ENCODE measurements at regions not wholly inside any gene's neighbourhood (a gene's known extent, or its start where the extent isn't known, plus 50 kb on each side); places are given as distances from the start of the nearest gene placed in this dataset.

DNA sequence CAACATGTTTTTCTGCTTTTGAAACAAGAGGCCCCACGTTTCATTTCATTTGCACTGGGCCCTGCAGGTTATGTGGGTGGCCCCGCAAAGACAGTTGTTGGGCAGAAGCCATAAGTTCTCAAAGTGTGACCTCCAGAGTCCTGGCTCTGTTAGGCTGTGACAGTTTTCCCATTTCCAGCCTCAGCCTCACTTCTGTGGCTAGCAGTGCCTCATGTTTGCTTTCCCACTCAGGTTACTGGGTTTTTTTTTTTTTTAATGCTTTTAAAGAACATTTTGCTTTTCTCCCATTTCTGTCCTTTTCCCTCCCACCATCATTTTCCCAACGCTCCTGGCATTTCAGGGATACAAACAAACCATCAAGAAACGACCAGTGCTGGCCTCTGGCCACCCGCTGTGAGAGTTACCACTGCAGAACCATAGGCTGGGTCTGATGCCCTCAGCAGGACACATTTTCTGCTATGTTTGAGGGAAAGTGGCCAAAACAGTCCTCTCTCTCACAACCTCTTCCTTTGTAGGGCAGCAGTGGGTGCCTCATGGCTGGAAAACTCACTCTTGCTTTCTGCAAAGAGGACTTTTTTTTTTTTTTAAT is 159.0 kb upstream of the MPHOSPH6 start:
- H3K4me1 Mint-ChIP-seq (ENCODE audit: low read depth), result no peaks in the 10 kb centered on the region
- H3K27ac Mint-ChIP-seq, result no peak overlapping the region
- DNase-seq (no peak), ATAC-seq (ENCODE audit: poor library complexity) (no peak)
- no peaks in the 10 kb centered on the region for H3K36me3 Mint-ChIP-seq (ENCODE audit: low read depth)
- H3K4me3 ChIP-seq (ENCODE audit: low read length), result no peak overlapping the region
- no peak overlapping the region for H3K27ac ChIP-seq (ENCODE audit: low read depth in 1 of 2, low read length in 2 of 2)
- no peaks in the 10 kb centered on the region for H3K4me1 ChIP-seq (ENCODE audit: insufficient read depth, low read length)
- H3K36me3 ChIP-seq (ENCODE audit: insufficient read depth, low read length), result no peaks in the 10 kb centered on the region
- H3K27me3 Mint-ChIP-seq, result peaks cover 25% of the 10 kb centered on the region
- no peaks in the 10 kb centered on the region for H3K27me3 ChIP-seq (ENCODE audit: control insufficient read depth in 1 of 2, insufficient read depth in 2 of 2, low read length in 2 of 2)
- POLR2A ChIA-PET, result no interaction called here
- peaks cover 0 to 10% of the 10 kb centered on the region in 2 experiments for H3K9me3 ChIP-seq (ENCODE audit: control insufficient read depth in 1 of 2, insufficient read depth in 1 of 2, low read length in 2 of 2)
- H3K9me3 Mint-ChIP-seq, result peaks cover 3% of the 10 kb centered on the region
- TF ChIP-seq, protein P1, sequence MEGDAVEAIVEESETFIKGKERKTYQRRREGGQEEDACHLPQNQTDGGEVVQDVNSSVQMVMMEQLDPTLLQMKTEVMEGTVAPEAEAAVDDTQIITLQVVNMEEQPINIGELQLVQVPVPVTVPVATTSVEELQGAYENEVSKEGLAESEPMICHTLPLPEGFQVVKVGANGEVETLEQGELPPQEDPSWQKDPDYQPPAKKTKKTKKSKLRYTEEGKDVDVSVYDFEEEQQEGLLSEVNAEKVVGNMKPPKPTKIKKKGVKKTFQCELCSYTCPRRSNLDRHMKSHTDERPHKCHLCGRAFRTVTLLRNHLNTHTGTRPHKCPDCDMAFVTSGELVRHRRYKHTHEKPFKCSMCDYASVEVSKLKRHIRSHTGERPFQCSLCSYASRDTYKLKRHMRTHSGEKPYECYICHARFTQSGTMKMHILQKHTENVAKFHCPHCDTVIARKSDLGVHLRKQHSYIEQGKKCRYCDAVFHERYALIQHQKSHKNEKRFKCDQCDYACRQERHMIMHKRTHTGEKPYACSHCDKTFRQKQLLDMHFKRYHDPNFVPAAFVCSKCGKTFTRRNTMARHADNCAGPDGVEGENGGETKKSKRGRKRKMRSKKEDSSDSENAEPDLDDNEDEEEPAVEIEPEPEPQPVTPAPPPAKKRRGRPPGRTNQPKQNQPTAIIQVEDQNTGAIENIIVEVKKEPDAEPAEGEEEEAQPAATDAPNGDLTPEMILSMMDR (IDR thresholded peaks at IDR 0.05), result no peak
- CTCF ChIA-PET, result no interaction called here
- H3K4me3 Mint-ChIP-seq, result no peak overlapping the region
- intact Hi-C loops (cut with DNase I, micrococcal nuclease), result no loop called here

DNA sequence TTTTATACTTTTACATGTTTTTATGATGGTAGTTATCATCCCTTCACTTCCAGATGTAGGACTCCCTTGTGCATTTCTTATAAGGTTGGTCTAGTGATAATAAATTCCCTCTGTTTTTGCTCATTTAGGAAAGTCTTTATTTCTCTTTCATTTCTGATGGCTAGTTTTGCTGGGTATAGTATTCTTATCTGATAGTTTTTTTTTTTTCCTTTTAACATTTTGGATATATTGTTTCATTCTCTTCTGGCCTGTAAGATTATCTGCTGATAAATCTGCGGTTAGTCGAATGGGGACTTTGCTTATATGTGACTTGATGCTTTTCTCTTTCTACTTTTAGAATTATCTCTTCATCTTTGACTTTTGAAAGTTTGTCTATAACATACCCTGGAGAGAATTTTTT is 153.1 kb upstream of the MPHOSPH6 start:
- Histone ChIP-seq H3K9me3 (ENCODE audit: control insufficient read depth in 1 of 2, insufficient read depth in 1 of 2, low read length in 2 of 2) (peaks cover 0 to 20% of the 10 kb centered on the region in 2 experiments), H3K4me1 (ENCODE audit: insufficient read depth, low read length) (no peaks in the 10 kb centered on the region), H3K36me3 (ENCODE audit: insufficient read depth, low read length) (no peaks in the 10 kb centered on the region), H3K27me3 (ENCODE audit: control insufficient read depth in 1 of 2, insufficient read depth in 2 of 2, low read length in 2 of 2) (no peaks in the 10 kb centered on the region), H3K4me3 (ENCODE audit: low read length) (no peak overlapping the region), H3K27ac (ENCODE audit: low read depth in 1 of 2, low read length in 2 of 2) (no peak overlapping the region)
- peaks cover 6% of the 10 kb centered on the region for H3K9me3 Mint-ChIP-seq
- peaks cover 20% of the 10 kb centered on the region for H3K27me3 Mint-ChIP-seq
- no peak for ATAC-seq (ENCODE audit: poor library complexity)
- TF ChIP-seq, protein P1 (IDR thresholded peaks at IDR 0.05), result no peak
- no peaks in the 10 kb centered on the region for H3K36me3 Mint-ChIP-seq (ENCODE audit: low read depth)
- ChIA-PET CTCF (no interaction called here), POLR2A (no interaction called here)
- no peaks in the 10 kb centered on the region for H3K4me1 Mint-ChIP-seq (ENCODE audit: low read depth)
- no peak overlapping the region for H3K27ac Mint-ChIP-seq
- H3K4me3 Mint-ChIP-seq, result no peak overlapping the region
- intact Hi-C loops (cut with DNase I, micrococcal nuclease), result no loop called here
- no peak for DNase-seq

DNA sequence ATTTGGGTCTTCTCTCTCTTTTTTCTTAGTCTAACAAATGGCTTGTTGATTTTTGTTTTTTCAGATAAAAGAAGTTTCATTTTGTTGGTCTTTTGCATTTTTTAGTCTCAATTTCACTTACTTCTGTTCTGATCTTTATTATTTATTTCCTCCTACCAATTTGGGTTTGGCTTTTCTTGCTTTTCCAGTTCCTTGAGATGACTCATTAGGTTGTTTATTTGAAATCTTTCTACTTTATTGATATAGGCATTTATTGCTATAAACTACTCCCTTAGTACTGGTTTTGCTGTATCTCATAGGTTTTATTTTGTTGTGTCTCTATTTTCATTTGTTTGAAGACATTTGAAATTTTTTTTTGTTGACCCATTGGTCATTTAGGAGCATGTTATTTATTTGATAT is 152.2 kb upstream of the MPHOSPH6 start:
- Mint-ChIP-seq H3K4me3 (no peak overlapping the region), H3K36me3 (ENCODE audit: low read depth) (no peaks in the 10 kb centered on the region), H3K27me3 (peaks cover 15% of the 10 kb centered on the region), H3K9me3 (peaks cover 6% of the 10 kb centered on the region), H3K4me1 (ENCODE audit: low read depth) (no peaks in the 10 kb centered on the region), H3K27ac (no peak overlapping the region)
- Histone ChIP-seq H3K9me3 (ENCODE audit: control insufficient read depth in 1 of 2, insufficient read depth in 1 of 2, low read length in 2 of 2) (peaks cover 0 to 20% of the 10 kb centered on the region in 2 experiments), H3K27me3 (ENCODE audit: control insufficient read depth in 1 of 2, insufficient read depth in 2 of 2, low read length in 2 of 2) (no peaks in the 10 kb centered on the region), H3K4me1 (ENCODE audit: insufficient read depth, low read length) (no peaks in the 10 kb centered on the region), H3K4me3 (ENCODE audit: low read length) (no peak overlapping the region), H3K27ac (ENCODE audit: low read depth in 1 of 2, low read length in 2 of 2) (no peak overlapping the region), H3K36me3 (ENCODE audit: insufficient read depth, low read length) (no peaks in the 10 kb centered on the region)
- ATAC-seq (ENCODE audit: poor library complexity) (no peak), DNase-seq (no peak)
- ChIA-PET CTCF (no interaction called here), POLR2A (no interaction called here)
- intact Hi-C loops (cut with DNase I, micrococcal nuclease), result no loop called here
- TF ChIP-seq, protein P1 (IDR thresholded peaks at IDR 0.05), result no peak
